Body of pancreas (tissue), 4 donors: ENCODE measurements at regions not wholly inside any gene's neighbourhood (a gene's known extent, or its start where the extent isn't known, plus 50 kb on each side); places are given as distances from the start of the nearest gene placed in this dataset.

Experiments
- POLR2A ChIP-seq, 3 donors: fragments of 450-650 bp; IDR thresholded peaks; one replicate each; pipeline ENCODE4 v1.6.1; 2016; ENCODE audit warnings: antibody characterized with exemption in 3 of 3, mild to moderate bottlenecking in 2 of 3
- TF ChIP-seq, protein P1 (sequence below), 7 experiments: fragments of 450-650 bp in 4 of 7; fragments of 200-600 bp in 3 of 7; sonication (generic) in 3 of 7; IDR thresholded peaks; one replicate each; pipeline ENCODE4 v1.5.1; 2016 to 2019; ENCODE audit warnings: antibody characterized with exemption in 7 of 7

- TF ChIP-seq, protein P1, sequence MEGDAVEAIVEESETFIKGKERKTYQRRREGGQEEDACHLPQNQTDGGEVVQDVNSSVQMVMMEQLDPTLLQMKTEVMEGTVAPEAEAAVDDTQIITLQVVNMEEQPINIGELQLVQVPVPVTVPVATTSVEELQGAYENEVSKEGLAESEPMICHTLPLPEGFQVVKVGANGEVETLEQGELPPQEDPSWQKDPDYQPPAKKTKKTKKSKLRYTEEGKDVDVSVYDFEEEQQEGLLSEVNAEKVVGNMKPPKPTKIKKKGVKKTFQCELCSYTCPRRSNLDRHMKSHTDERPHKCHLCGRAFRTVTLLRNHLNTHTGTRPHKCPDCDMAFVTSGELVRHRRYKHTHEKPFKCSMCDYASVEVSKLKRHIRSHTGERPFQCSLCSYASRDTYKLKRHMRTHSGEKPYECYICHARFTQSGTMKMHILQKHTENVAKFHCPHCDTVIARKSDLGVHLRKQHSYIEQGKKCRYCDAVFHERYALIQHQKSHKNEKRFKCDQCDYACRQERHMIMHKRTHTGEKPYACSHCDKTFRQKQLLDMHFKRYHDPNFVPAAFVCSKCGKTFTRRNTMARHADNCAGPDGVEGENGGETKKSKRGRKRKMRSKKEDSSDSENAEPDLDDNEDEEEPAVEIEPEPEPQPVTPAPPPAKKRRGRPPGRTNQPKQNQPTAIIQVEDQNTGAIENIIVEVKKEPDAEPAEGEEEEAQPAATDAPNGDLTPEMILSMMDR (IDR thresholded peaks at IDR 0.05), result no peak
- no peak for TF ChIP-seq POLR2A (IDR thresholded peaks at IDR 0.05)
These were observed 331.0 kb upstream of the EMCN start for GRCh38 chr4:100848841-100849240.
